AG08396 (cell line): ENCODE measurements at regions not wholly inside any gene's neighbourhood (a gene's known extent, or its start where the extent isn't known, plus 50 kb on each side); places are given as distances from the start of the nearest gene placed in this dataset.
A peak's percentile ranks its signal among the peaks of the same experiment; 100 is the strongest.
"Not testable (repeated sequence)": the region's sequence is repeated elsewhere in the genome, so short reads cannot be mapped to it uniquely, and the experiment has no call there.

Experiments used
- DNase-seq: peaks from one replicate; pipeline ENCODE4 v3.0.0; 2012; ENCODE audit warnings: low spot score, mixed read lengths

GRCh38 chr5:112112346-112112745 lies 306.7 kb downstream of the EPB41L4A start:
- DNase-seq = no peak

- peak; percentile 9 for DNase-seq
Measured at GRCh38 chr5:112109331-112110007, 309.6 kb downstream of the EPB41L4A start.

- DNase-seq = no peak
Measured at GRCh38 chr5:112106878-112107277, 312.2 kb downstream of the EPB41L4A start.

- DNase-seq = no peak
Measured at GRCh38 chr5:112097768-112098167, 321.3 kb downstream of the EPB41L4A start.

GRCh38 chr5:112087222-112087621 lies 330.2 kb upstream of the NREP start:
- no peak for DNase-seq

- no peak for DNase-seq
Measured at GRCh38 chr5:112086740-112087139, 329.7 kb upstream of the NREP start.

- peak; percentile 13 for DNase-seq
Measured at GRCh38 chr5:112084149-112084548, 327.2 kb upstream of the NREP start.

- DNase-seq = no peak
Measured at GRCh38 chr5:112083623-112084022, 326.6 kb upstream of the NREP start.

GRCh38 chr5:112077180-112077579 lies 320.2 kb upstream of the NREP start:
- DNase-seq = no peak

GRCh38 chr5:112070022-112070421 lies 313.0 kb upstream of the NREP start:
- no peak for DNase-seq

GRCh38 chr5:112069329-112069728 lies 312.3 kb upstream of the NREP start:
- DNase-seq = no peak

- no peak for DNase-seq
Measured at GRCh38 chr5:112068593-112068992, 311.6 kb upstream of the NREP start.

GRCh38 chr5:112065781-112066180 lies 308.8 kb upstream of the NREP start:
- DNase-seq = no peak

- DNase-seq = no peak
Measured at GRCh38 chr5:112064956-112065355, 308.0 kb upstream of the NREP start.

GRCh38 chr5:112064271-112064701 lies 307.3 kb upstream of the NREP start:
- DNase-seq = no peak

GRCh38 chr5:112063856-112064255 lies 306.9 kb upstream of the NREP start:
- no peak for DNase-seq

- no peak for DNase-seq
Measured at GRCh38 chr5:112063191-112063590, 306.2 kb upstream of the NREP start.

GRCh38 chr5:112062181-112062580 lies 305.2 kb upstream of the NREP start:
- DNase-seq = no peak

- DNase-seq = no peak
Measured at GRCh38 chr5:112061666-112062065, 304.7 kb upstream of the NREP start.

- no peak for DNase-seq
Measured at GRCh38 chr5:112059579-112060135, 302.7 kb upstream of the NREP start.

- DNase-seq = no peak
Measured at GRCh38 chr5:112049738-112050137, 292.7 kb upstream of the NREP start.

- no peak for DNase-seq
Measured at GRCh38 chr5:112036206-112036605, 279.2 kb upstream of the NREP start.

- no peak for DNase-seq
Measured at GRCh38 chr5:112034421-112034979, 277.5 kb upstream of the NREP start.

GRCh38 chr5:112026879-112027278 lies 269.9 kb upstream of the NREP start:
- DNase-seq = not testable (repeated sequence)
